A673 (cell line): ENCODE measurements at regions not wholly inside any gene's neighbourhood (a gene's known extent, or its start where the extent isn't known, plus 50 kb on each side); places are given as distances from the start of the nearest gene placed in this dataset.

Experiments
- BruUV-seq: library from RNA; stranded (reverse); fragments of 400-500 nt; replicated peaks from 2 replicates; lab custom pipeline; 2021; lab: Mats Ljungman, UMichigan
- CTCF ChIA-PET: fragments of 300-600 bp; sonication (Branson Sonifier 250); formaldehyde crosslinking; loops from one replicate; lab custom pipeline; 2022; ENCODE audit warnings: antibody characterized with exemption; lab: Charles Lee
- POLR2A ChIA-PET: fragments of 300-600 bp; sonication (Branson Sonifier 250); formaldehyde crosslinking; loops from one replicate; lab custom pipeline; 2022; ENCODE audit warnings: antibody characterized with exemption; ENCODE audit not compliant: low non-redundant PET; lab: Charles Lee
- DNase-seq: peaks from one replicate; pipeline ENCODE4 v3.0.0-alpha.2; 2015; ENCODE audit warnings: low spot score
- H3K27ac ChIP-seq: fragments of 200-600 bp; sonication (generic); 2 replicates; pipeline ENCODE4 v1.5.1; 2016; ENCODE audit warnings: mixed run types, low read depth, mild to moderate bottlenecking, mixed read lengths, antibody characterized with exemption, low read length; ENCODE audit not compliant: poor library complexity, severe bottlenecking
- H3K27me3 ChIP-seq: fragments of 200-600 bp; sonication (generic); replicated peaks from 2 replicates; pipeline ENCODE4 v1.6.1; 2017; ENCODE audit warnings: mixed run types, low read depth, mild to moderate bottlenecking, mixed read lengths, antibody characterized with exemption, low read length; ENCODE audit not compliant: insufficient read depth, poor library complexity
- H3K36me3 ChIP-seq: fragments of 200-600 bp; sonication (generic); 2 replicates; pipeline ENCODE4 v1.6.1; 2016; ENCODE audit warnings: mixed run types, mild to moderate bottlenecking, mixed read lengths, antibody characterized with exemption, low read length; ENCODE audit not compliant: insufficient read depth, poor library complexity, severe bottlenecking
- H3K4me1 ChIP-seq: fragments of 200-600 bp; sonication (generic); 2 replicates; pipeline ENCODE4 v1.6.1; 2017; ENCODE audit warnings: mixed run types, mild to moderate bottlenecking, mixed read lengths, antibody characterized with exemption, low read length; ENCODE audit not compliant: insufficient read depth, poor library complexity, severe bottlenecking
- H3K4me3 ChIP-seq: fragments of 200-600 bp; sonication (generic); 2 replicates; pipeline ENCODE4 v1.5.1; 2016; ENCODE audit warnings: low read depth, mixed run types, mild to moderate bottlenecking, mixed read lengths, low read length; ENCODE audit not compliant: poor library complexity, severe bottlenecking
- H3K9me3 ChIP-seq: fragments of 200-600 bp; sonication (generic); 2 replicates; pipeline ENCODE4 v1.6.1; 2016; ENCODE audit warnings: mixed run types, low read depth, mild to moderate bottlenecking, mixed read lengths, antibody characterized with exemption, low read length; ENCODE audit not compliant: poor library complexity, severe bottlenecking
- EZH2 ChIP-seq: fragments of 200-600 bp; sonication (generic); IDR thresholded peaks from 2 replicates; pipeline ENCODE4 v1.6.1; 2017; ENCODE audit warnings: borderline replicate concordance, low read depth, mild to moderate bottlenecking, mixed read lengths, antibody characterized with exemption, low read length; ENCODE audit not compliant: poor library complexity, severe bottlenecking
- intact Hi-C: fragments of 100-400 bp; cut with micrococcal nuclease; formaldehyde crosslinking; loops from one replicate; pipeline ENCODE4 v1.10.0; 2022; ENCODE audit not compliant: unreplicated experiment
- TF ChIP-seq, protein P1 (sequence below): fragments of 300-800, 200-600 bp; sonication (generic); conservative IDR thresholded peaks from 2 replicates; pipeline ENCODE4 v1.5.1; 2017; ENCODE audit warnings: low read depth, mild to moderate bottlenecking, antibody characterized with exemption, low read length, moderate library complexity, mixed read lengths

DNA sequence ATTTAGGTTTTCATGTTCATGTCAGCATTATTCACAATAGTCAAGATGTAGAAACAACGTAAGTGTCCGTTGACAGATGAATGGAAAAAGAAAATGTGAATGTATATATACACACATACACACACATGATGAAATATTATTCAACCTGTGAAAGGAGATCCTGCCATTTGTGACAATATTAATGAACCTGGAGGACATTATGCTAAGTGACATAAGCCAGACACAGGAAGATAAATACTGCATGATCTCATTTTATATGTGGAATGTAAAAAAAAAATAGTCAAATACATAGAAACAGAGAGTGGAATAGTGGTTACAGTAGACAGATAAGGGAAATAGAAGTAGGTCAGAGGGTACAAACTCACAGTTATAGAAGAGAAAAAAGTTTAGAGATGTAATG, 651.1 kb upstream of the MKI67 start:
- TF ChIP-seq, protein P1, sequence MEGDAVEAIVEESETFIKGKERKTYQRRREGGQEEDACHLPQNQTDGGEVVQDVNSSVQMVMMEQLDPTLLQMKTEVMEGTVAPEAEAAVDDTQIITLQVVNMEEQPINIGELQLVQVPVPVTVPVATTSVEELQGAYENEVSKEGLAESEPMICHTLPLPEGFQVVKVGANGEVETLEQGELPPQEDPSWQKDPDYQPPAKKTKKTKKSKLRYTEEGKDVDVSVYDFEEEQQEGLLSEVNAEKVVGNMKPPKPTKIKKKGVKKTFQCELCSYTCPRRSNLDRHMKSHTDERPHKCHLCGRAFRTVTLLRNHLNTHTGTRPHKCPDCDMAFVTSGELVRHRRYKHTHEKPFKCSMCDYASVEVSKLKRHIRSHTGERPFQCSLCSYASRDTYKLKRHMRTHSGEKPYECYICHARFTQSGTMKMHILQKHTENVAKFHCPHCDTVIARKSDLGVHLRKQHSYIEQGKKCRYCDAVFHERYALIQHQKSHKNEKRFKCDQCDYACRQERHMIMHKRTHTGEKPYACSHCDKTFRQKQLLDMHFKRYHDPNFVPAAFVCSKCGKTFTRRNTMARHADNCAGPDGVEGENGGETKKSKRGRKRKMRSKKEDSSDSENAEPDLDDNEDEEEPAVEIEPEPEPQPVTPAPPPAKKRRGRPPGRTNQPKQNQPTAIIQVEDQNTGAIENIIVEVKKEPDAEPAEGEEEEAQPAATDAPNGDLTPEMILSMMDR = no peak
- TF ChIP-seq EZH2 = no peak
- DNase-seq = no peak
- Histone ChIP-seq H3K4me1 (no peaks in the 10 kb centered on the region), H3K27me3 (no peaks in the 10 kb centered on the region), H3K27ac (no peak overlapping the region), H3K36me3 (no peaks in the 10 kb centered on the region), H3K9me3 (no peaks in the 10 kb centered on the region), H3K4me3 (no peak overlapping the region)
- ChIA-PET POLR2A (no interaction called here), CTCF (no interaction called here)
- intact Hi-C loops = no loop called here
- BruUV-seq = no TSS peak

DNA sequence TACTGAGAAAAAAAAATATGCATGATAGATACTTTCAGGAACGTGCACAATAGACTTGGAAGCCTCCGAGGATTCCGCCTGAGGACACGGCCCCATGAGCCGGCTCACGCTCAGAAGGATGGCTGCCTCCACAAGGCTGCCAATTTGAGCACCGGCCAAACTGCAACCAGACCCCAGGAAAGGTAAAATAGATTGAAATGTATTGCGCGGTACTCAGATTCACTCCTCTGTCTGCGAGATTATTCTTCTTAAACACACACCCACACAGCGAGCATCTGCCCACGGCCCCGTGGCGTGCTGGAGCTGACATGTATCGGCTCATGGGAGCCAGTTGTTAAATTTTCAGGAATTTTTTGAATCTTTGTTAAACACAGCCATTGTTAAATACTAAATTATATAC, 653.2 kb upstream of the MKI67 start:
- ChIA-PET POLR2A (no interaction called here), CTCF (no interaction called here)
- DNase-seq = no peak
- Histone ChIP-seq H3K27ac (no peak overlapping the region), H3K27me3 (no peaks in the 10 kb centered on the region), H3K4me1 (no peaks in the 10 kb centered on the region), H3K9me3 (no peaks in the 10 kb centered on the region), H3K36me3 (no peaks in the 10 kb centered on the region), H3K4me3 (no peak overlapping the region)
- no TSS peak for BruUV-seq
- intact Hi-C loops = no loop called here
- TF ChIP-seq, protein P1 = no peak
- no peak for TF ChIP-seq EZH2

GRCh38 chr10:128780156-128780761, 654.0 kb upstream of the MKI67 start:
- no TSS peak for BruUV-seq
- Histone ChIP-seq H3K9me3 (no peaks in the 10 kb centered on the region), H3K27me3 (no peaks in the 10 kb centered on the region), H3K27ac (no peak overlapping the region), H3K36me3 (no peaks in the 10 kb centered on the region), H3K4me1 (no peaks in the 10 kb centered on the region), H3K4me3 (no peak overlapping the region)
- DNase-seq = no peak
- intact Hi-C loops = no loop called here
- TF ChIP-seq EZH2 = no peak
- TF ChIP-seq, protein P1 = no peak
- ChIA-PET CTCF (no interaction called here), POLR2A (no interaction called here)
